ENCODE measurements at regions not wholly inside any gene's neighbourhood (a gene's known extent, or its start where the extent isn't known, plus 50 kb on each side); places are given as distances from the start of the nearest gene placed in this dataset.

GRCh38 chr4:1570291-1571164 lies 113.6 kb downstream of the FAM53A start:
- DNase-seq (ENCODE audit: extremely low read depth in 1 of 4, low spot score in 3 of 4) (no peak), FAIRE-seq (no peak), ATAC-seq (no peak)
- H3K4me1 ChIP-seq (replicated peaks in 1 of 2; ENCODE audit: control insufficient read depth in 2 of 2, insufficient read depth in 2 of 2, low read length in 2 of 2), result peaks cover 7 to 78% of the 10 kb centered on the region in 2 experiments; a peak in 4 of 5 replicates
- H2AFZ ChIP-seq (ENCODE audit: low read depth, low read length), result no peak overlapping the region
- H4K20me1 ChIP-seq (replicated peaks; ENCODE audit: control insufficient read depth, insufficient read depth, low read length), result peaks cover 11% of the 10 kb centered on the region; the same call in 1 of the 2 replicates
- intact Hi-C loops (cut with micrococcal nuclease), result no loop called here
- no peak overlapping the region for H3K27ac ChIP-seq (ENCODE audit: extremely low read depth, low read depth, low read length)
- peaks cover 0 to 8% of the 10 kb centered on the region in 2 experiments; a peak in 2 of 5 replicates for H3K27me3 ChIP-seq (ENCODE audit: control insufficient read depth in 2 of 2, insufficient read depth in 2 of 2, low read length in 2 of 2)
- TF ChIP-seq, protein P1, sequence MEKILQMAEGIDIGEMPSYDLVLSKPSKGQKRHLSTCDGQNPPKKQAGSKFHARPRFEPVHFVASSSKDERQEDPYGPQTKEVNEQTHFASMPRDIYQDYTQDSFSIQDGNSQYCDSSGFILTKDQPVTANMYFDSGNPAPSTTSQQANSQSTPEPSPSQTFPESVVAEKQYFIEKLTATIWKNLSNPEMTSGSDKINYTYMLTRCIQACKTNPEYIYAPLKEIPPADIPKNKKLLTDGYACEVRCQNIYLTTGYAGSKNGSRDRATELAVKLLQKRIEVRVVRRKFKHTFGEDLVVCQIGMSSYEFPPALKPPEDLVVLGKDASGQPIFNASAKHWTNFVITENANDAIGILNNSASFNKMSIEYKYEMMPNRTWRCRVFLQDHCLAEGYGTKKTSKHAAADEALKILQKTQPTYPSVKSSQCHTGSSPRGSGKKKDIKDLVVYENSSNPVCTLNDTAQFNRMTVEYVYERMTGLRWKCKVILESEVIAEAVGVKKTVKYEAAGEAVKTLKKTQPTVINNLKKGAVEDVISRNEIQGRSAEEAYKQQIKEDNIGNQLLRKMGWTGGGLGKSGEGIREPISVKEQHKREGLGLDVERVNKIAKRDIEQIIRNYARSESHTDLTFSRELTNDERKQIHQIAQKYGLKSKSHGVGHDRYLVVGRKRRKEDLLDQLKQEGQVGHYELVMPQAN (IDR thresholded peaks at IDR 0.05; ENCODE audit: borderline replicate concordance), result no peak
- TF ChIP-seq, protein P2, sequence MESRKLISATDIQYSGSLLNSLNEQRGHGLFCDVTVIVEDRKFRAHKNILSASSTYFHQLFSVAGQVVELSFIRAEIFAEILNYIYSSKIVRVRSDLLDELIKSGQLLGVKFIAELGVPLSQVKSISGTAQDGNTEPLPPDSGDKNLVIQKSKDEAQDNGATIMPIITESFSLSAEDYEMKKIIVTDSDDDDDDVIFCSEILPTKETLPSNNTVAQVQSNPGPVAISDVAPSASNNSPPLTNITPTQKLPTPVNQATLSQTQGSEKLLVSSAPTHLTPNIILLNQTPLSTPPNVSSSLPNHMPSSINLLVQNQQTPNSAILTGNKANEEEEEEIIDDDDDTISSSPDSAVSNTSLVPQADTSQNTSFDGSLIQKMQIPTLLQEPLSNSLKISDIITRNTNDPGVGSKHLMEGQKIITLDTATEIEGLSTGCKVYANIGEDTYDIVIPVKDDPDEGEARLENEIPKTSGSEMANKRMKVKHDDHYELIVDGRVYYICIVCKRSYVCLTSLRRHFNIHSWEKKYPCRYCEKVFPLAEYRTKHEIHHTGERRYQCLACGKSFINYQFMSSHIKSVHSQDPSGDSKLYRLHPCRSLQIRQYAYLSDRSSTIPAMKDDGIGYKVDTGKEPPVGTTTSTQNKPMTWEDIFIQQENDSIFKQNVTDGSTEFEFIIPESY (CRISPR knock-in tag; IDR thresholded peaks at IDR 0.05), result peak; percentile 48; the same call in 1 of the 2 replicates
- no peak for TF ChIP-seq ZNF445 (CRISPR knock-in tag; IDR thresholded peaks at IDR 0.05; ENCODE audit: low read depth)
- no peak for TF ChIP-seq ZNF212 (CRISPR knock-in tag; IDR thresholded peaks at IDR 0.05)
- TF ChIP-seq, protein P3, sequence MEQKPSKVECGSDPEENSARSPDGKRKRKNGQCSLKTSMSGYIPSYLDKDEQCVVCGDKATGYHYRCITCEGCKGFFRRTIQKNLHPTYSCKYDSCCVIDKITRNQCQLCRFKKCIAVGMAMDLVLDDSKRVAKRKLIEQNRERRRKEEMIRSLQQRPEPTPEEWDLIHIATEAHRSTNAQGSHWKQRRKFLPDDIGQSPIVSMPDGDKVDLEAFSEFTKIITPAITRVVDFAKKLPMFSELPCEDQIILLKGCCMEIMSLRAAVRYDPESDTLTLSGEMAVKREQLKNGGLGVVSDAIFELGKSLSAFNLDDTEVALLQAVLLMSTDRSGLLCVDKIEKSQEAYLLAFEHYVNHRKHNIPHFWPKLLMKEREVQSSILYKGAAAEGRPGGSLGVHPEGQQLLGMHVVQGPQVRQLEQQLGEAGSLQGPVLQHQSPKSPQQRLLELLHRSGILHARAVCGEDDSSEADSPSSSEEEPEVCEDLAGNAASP (IDR thresholded peaks at IDR 0.05), result no peak
- no peak for TF ChIP-seq ZBED1 (IDR thresholded peaks at IDR 0.05)
- no peak for TF ChIP-seq NCOA2 (IDR thresholded peaks at IDR 0.05; ENCODE audit: partially characterized antibody in 2 of 2)
- TF ChIP-seq ZNF436 (CRISPR knock-in tag; IDR thresholded peaks at IDR 0.05), result no peak
- no peak for TF ChIP-seq POLR2AphosphoS5 (IDR thresholded peaks at IDR 0.05; ENCODE audit: control insufficient read depth, insufficient read depth, low read depth, low read length)
- WGBS (ENCODE audit: insufficient coverage, low coverage, missing lambda C conversion rate), result 16% methylated on average over 24 of the region's 25 CpGs
- no peaks in the 10 kb centered on the region for H3K9me1 ChIP-seq (ENCODE audit: control insufficient read depth, insufficient read depth, low read length)
- BruUV-seq (replicated peaks), result no TSS peak
- H3K9me3 ChIP-seq (replicated peaks; ENCODE audit: control insufficient read depth, insufficient read depth, low read depth, low read length), result 0 out of 2 replicates have a peak, but pooled peaks cover 3% of the 10 kb centered on the region
- no peak overlapping the region for H3K4me2 ChIP-seq (ENCODE audit: insufficient read depth, low read length)
- in situ Hi-C loops (cut with MboI), result no loop called here
- CTCF ChIA-PET (ENCODE audit: low intra/inter-chr PET ratio), result no interaction called here
- H3K9ac ChIP-seq (ENCODE audit: insufficient read depth in 1 of 2, low read depth in 2 of 2, low read length in 2 of 2), result no peak overlapping the region; a peak in 1 of 4 replicates
- no peaks in the 10 kb centered on the region for H3K79me2 ChIP-seq (ENCODE audit: control insufficient read depth, insufficient read depth, low read length)
- POLR2A ChIA-PET, result no interaction called here
- no peaks in the 10 kb centered on the region for H3K36me3 ChIP-seq (ENCODE audit: control insufficient read depth, insufficient read depth, low read length)
- H3K4me3 ChIP-seq, result no peak overlapping the region

Measured in K562 (cell line).